ENCODE measurements at regions not wholly inside any gene's neighbourhood (a gene's known extent, or its start where the extent isn't known, plus 50 kb on each side); places are given as distances from the start of the nearest gene placed in this dataset.

DNA sequence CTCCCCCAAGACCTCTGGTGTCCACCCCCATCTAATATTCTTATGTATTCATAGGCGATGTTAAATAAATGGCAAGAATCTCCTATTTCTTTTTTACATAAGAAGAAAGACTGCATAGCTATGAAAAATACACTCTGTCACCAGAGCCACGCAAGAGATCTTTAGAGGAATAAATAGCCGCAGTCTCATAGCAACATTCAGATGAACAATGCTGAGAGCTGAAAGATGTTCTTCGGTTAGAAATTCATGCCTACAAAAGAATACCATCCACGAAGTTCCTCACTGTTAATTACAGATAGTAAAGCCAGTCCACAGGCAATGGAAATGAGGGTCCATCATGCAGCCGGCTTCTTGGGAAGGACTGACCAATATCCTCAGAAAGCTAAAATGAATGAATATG is 76.0 kb upstream of the SOD1 start:
- CTCF ChIA-PET (ENCODE audit: partially characterized antibody), result interaction anchor here (0.6 to 10.6 kb wide), 11 partner anchors 17 to 460 kb away, joined by 3 to 107 read pairs (median 4); no protein-coding TSS in a partner anchor

More for the DNA sequence above, 76.0 kb upstream of the SOD1 start:
- Histone ChIP-seq H4K8ac (ENCODE audit: extremely low read depth, insufficient read depth, low read length) (no peak overlapping the region), H2AFZ (ENCODE audit: low read length) (no peak overlapping the region), H2BK15ac (ENCODE audit: low read length) (no peak overlapping the region), H2AK5ac (ENCODE audit: low read depth, low read length) (no peak overlapping the region), H3K27me3 (replicated peaks in 1 of 4; ENCODE audit: control insufficient read depth in 3 of 4, extremely low read depth in 1 of 4, insufficient read depth in 3 of 4, low read length in 3 of 4) (no peaks in the 10 kb centered on the region), H3K23me2 (ENCODE audit: low read depth, low read length) (no peaks in the 10 kb centered on the region), H3K36me3 (ENCODE audit: control insufficient read depth in 2 of 4, insufficient read depth in 4 of 4, low read length in 3 of 4) (no peaks in the 10 kb centered on the region), H2BK120ac (replicated peaks; ENCODE audit: low read depth, low read length) (no peak overlapping the region), H3K23ac (ENCODE audit: insufficient read length) (no peak overlapping the region), H3K4me3 (ENCODE audit: extremely low read depth in 1 of 4, insufficient read depth in 2 of 4, low read depth in 3 of 4, low read length in 4 of 4) (no peak overlapping the region), H3K79me2 (ENCODE audit: control insufficient read depth in 1 of 2, insufficient read depth in 2 of 2, low read length in 2 of 2) (no peaks in the 10 kb centered on the region), H3K4me1 (replicated peaks in 1 of 4; ENCODE audit: control insufficient read depth in 3 of 4, insufficient read depth in 4 of 4, low read length in 3 of 4) (no peaks in the 10 kb centered on the region), H2BK20ac (ENCODE audit: low read length) (no peak overlapping the region), H3K27ac (ENCODE audit: low read depth, low read length) (no peak overlapping the region), H3K4me2 (ENCODE audit: insufficient read depth in 1 of 2, low read depth in 2 of 2, low read length in 2 of 2) (no peak overlapping the region), H2BK12ac (ENCODE audit: low read depth, low read length) (no peak overlapping the region), H3K18ac (ENCODE audit: extremely low read depth, low read length) (no peak overlapping the region), H2BK5ac (ENCODE audit: low read depth, low read length) (no peak overlapping the region), H3K56ac (replicated peaks; ENCODE audit: insufficient read length, low read depth, low read length) (no peak overlapping the region), H3K14ac (ENCODE audit: insufficient read length) (no peak overlapping the region), H3K9me3 (ENCODE audit: insufficient read depth in 2 of 2, low read depth in 1 of 2, low read length in 1 of 2) (no peaks in the 10 kb centered on the region), H4K20me1 (replicated peaks in 1 of 2; ENCODE audit: control insufficient read depth in 1 of 2, insufficient read depth in 2 of 2, low read length in 2 of 2) (no peaks in the 10 kb centered on the region), H4K91ac (replicated peaks; ENCODE audit: insufficient read length, low read length) (no peak overlapping the region), H3K9ac (replicated peaks in 1 of 4; ENCODE audit: extremely low read depth in 1 of 4, low read depth in 3 of 4, low read length in 3 of 4) (no peak overlapping the region), H3K79me1 (ENCODE audit: low read depth, low read length) (no peaks in the 10 kb centered on the region), H4K5ac (ENCODE audit: insufficient read length, low read depth, low read length) (no peak overlapping the region), H3K4ac (replicated peaks; ENCODE audit: insufficient read length, low read depth, low read length) (no peak overlapping the region)
- DNase-seq (ENCODE audit: low read depth in 1 of 2, low spot score in 2 of 2) (no peak), FAIRE-seq (no peak)
- POLR2A ChIA-PET (ENCODE audit: partially characterized antibody), result interaction anchor here (1.1 kb wide), 1 partner anchor 26 kb away, joined by 3 read pairs; no protein-coding TSS in a partner anchor
- 87% methylated on average over 6 of the region's 6 CpGs; no CpG with 5 or more reads in 1 of the 2 experiments for WGBS, 2 experiments (ENCODE audit: extremely low coverage in 1 of 2, insufficient coverage in 1 of 2, insufficient read length in 1 of 2, insufficient replicate concordance in 2 of 2, low coverage in 1 of 2, low lambda C conversion rate in 2 of 2, missing lambda C conversion rate in 1 of 2)
- TF ChIP-seq TAF1 (IDR thresholded peaks at IDR 0.05; ENCODE audit: low read depth, low read length) (no peak), TAF7 (optimal IDR thresholded peaks at IDR 0.05; ENCODE audit: borderline replicate concordance, low read depth, low read length) (no peak), TEAD4 (IDR thresholded peaks at IDR 0.05; ENCODE audit: low read depth, low read length) (no peak)
